ENCODE measurements at regions not wholly inside any gene's neighbourhood (a gene's known extent, or its start where the extent isn't known, plus 50 kb on each side); places are given as distances from the start of the nearest gene placed in this dataset.

GRCh38 chr2:145925591-145925990, 1405.7 kb upstream of the ZEB2 start:
- no peak overlapping the region for H3K27ac ChIP-seq (ENCODE audit: low read length)
- ATAC-seq, result no peak
- no peak overlapping the region for H3K4me3 ChIP-seq (ENCODE audit: low read length)
- no peak for DNase-seq
- WGBS, result 70% methylated on average over 4 of the region's 4 CpGs
- H3K27me3 ChIP-seq (ENCODE audit: control insufficient read depth, insufficient read depth), result no peaks in the 10 kb centered on the region
- intact Hi-C loops (cut with DNase I), result no loop called here
- no peaks in the 10 kb centered on the region for H3K9me3 ChIP-seq (ENCODE audit: control insufficient read depth, low read length)
- no peaks in the 10 kb centered on the region for H3K4me1 ChIP-seq (ENCODE audit: control insufficient read depth, insufficient read depth, low read length)

DNA sequence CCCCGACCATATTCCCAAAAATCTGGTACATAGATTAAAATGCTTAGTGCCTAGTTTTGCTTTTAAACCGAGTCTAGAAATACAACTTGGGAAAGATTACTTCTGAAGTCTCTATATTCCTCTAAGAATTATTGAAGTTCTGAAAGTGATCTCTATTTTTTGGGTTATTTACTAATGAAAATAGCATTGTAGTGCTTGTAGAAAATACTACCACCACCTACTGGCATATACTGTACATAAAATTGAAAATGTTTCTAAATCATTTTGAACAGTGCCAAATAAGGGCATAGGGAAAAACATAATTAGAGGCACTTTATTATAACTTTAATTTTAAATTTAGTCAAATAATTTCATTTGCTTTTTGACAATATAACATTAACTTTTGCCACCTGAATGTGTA, 1399.6 kb upstream of the ZEB2 start:
- H3K27ac ChIP-seq (ENCODE audit: low read length), result no peak overlapping the region
- peak overlapping the region; percentile 10 for H3K4me3 ChIP-seq (ENCODE audit: low read length)
- ATAC-seq (no peak), DNase-seq (no peak)
- H3K27me3 ChIP-seq (ENCODE audit: control insufficient read depth, insufficient read depth), result no peaks in the 10 kb centered on the region
- intact Hi-C loops (cut with DNase I), result no loop called here
- WGBS, result 51% methylated on average over 2 of the region's 2 CpGs
- H3K9me3 ChIP-seq (ENCODE audit: control insufficient read depth, low read length), result no peaks in the 10 kb centered on the region
- H3K4me1 ChIP-seq (ENCODE audit: control insufficient read depth, insufficient read depth, low read length), result no peaks in the 10 kb centered on the region

GRCh38 chr2:145918951-145919350, 1399.0 kb upstream of the ZEB2 start:
- no peak for DNase-seq
- H3K4me1 ChIP-seq (ENCODE audit: control insufficient read depth, insufficient read depth, low read length), result no peaks in the 10 kb centered on the region
- no peak overlapping the region for H3K27ac ChIP-seq (ENCODE audit: low read length)
- no peak overlapping the region for H3K4me3 ChIP-seq (ENCODE audit: low read length)
- no peaks in the 10 kb centered on the region for H3K9me3 ChIP-seq (ENCODE audit: control insufficient read depth, low read length)
- intact Hi-C loops (cut with DNase I), result no loop called here
- H3K27me3 ChIP-seq (ENCODE audit: control insufficient read depth, insufficient read depth), result no peaks in the 10 kb centered on the region
- no peak for ATAC-seq
- 27% methylated on average over 1 of the region's 1 CpG for WGBS

GRCh38 chr2:145916799-145917198, 1396.9 kb upstream of the ZEB2 start:
- intact Hi-C loops (cut with DNase I), result no loop called here
- Histone ChIP-seq H3K27ac (ENCODE audit: low read length) (no peak overlapping the region), H3K4me1 (ENCODE audit: control insufficient read depth, insufficient read depth, low read length) (no peaks in the 10 kb centered on the region), H3K9me3 (ENCODE audit: control insufficient read depth, low read length) (no peaks in the 10 kb centered on the region), H3K27me3 (ENCODE audit: control insufficient read depth, insufficient read depth) (no peaks in the 10 kb centered on the region), H3K4me3 (ENCODE audit: low read length) (no peak overlapping the region)
- WGBS, result 94% methylated on average over 5 of the region's 5 CpGs
- ATAC-seq, result no peak
- no peak for DNase-seq

GRCh38 chr2:145914716-145915115, 1394.8 kb upstream of the ZEB2 start:
- H3K4me3 ChIP-seq (ENCODE audit: low read length), result no peak overlapping the region
- H3K27ac ChIP-seq (ENCODE audit: low read length), result no peak overlapping the region
- no peaks in the 10 kb centered on the region for H3K4me1 ChIP-seq (ENCODE audit: control insufficient read depth, insufficient read depth, low read length)
- intact Hi-C loops (cut with DNase I), result no loop called here
- no peaks in the 10 kb centered on the region for H3K9me3 ChIP-seq (ENCODE audit: control insufficient read depth, low read length)
- ATAC-seq, result no peak
- no peak for DNase-seq
- 60% methylated on average over 4 of the region's 4 CpGs for WGBS
- H3K27me3 ChIP-seq (ENCODE audit: control insufficient read depth, insufficient read depth), result no peaks in the 10 kb centered on the region

- Histone ChIP-seq H3K4me3 (ENCODE audit: low read length) (no peak overlapping the region), H3K27ac (ENCODE audit: low read length) (no peak overlapping the region), H3K27me3 (ENCODE audit: control insufficient read depth, insufficient read depth) (no peaks in the 10 kb centered on the region), H3K9me3 (ENCODE audit: control insufficient read depth, low read length) (no peaks in the 10 kb centered on the region), H3K4me1 (ENCODE audit: control insufficient read depth, insufficient read depth, low read length) (no peaks in the 10 kb centered on the region)
- DNase-seq (no peak), ATAC-seq (no peak)
- 80% methylated on average over 4 of the region's 4 CpGs for WGBS
- intact Hi-C loops (cut with DNase I), result no loop called here
Measured at GRCh38 chr2:145910416-145910815, 1390.5 kb upstream of the ZEB2 start.

DNA sequence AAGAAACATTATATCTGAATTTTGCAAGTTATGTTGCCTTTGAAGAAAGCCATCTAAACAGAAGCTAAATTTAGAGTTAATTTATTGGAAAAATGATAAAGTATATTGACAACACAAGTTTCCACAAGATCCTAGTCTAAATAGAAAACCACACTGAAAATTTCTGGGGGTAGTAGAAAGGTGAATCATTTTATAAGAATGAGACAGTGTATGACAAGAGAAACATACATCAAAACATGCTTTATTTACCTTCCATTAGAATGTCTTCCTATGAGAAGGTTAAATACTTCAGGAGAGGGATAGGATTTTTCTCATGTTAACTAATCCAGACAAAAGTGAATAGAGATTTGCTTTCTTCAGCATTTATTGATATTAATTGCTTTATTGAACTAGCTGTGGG, 1389.8 kb upstream of the ZEB2 start:
- ATAC-seq (no peak), DNase-seq (no peak)
- Histone ChIP-seq H3K4me1 (ENCODE audit: control insufficient read depth, insufficient read depth, low read length) (no peaks in the 10 kb centered on the region), H3K27me3 (ENCODE audit: control insufficient read depth, insufficient read depth) (no peaks in the 10 kb centered on the region), H3K4me3 (ENCODE audit: low read length) (no peak overlapping the region), H3K27ac (ENCODE audit: low read length) (no peak overlapping the region), H3K9me3 (ENCODE audit: control insufficient read depth, low read length) (no peaks in the 10 kb centered on the region)
- intact Hi-C loops (cut with DNase I), result no loop called here

GRCh38 chr2:145909175-145909755, 1389.3 kb upstream of the ZEB2 start:
- Histone ChIP-seq H3K27me3 (ENCODE audit: control insufficient read depth, insufficient read depth) (no peaks in the 10 kb centered on the region), H3K27ac (ENCODE audit: low read length) (no peak overlapping the region), H3K9me3 (ENCODE audit: control insufficient read depth, low read length) (no peaks in the 10 kb centered on the region), H3K4me3 (ENCODE audit: low read length) (no peak overlapping the region), H3K4me1 (ENCODE audit: control insufficient read depth, insufficient read depth, low read length) (no peaks in the 10 kb centered on the region)
- WGBS, result 60% methylated on average over 5 of the region's 5 CpGs
- peak in 1 of 2 donors; percentile 66 for ATAC-seq
- intact Hi-C loops (cut with DNase I), result no loop called here
- no peak for DNase-seq

DNA sequence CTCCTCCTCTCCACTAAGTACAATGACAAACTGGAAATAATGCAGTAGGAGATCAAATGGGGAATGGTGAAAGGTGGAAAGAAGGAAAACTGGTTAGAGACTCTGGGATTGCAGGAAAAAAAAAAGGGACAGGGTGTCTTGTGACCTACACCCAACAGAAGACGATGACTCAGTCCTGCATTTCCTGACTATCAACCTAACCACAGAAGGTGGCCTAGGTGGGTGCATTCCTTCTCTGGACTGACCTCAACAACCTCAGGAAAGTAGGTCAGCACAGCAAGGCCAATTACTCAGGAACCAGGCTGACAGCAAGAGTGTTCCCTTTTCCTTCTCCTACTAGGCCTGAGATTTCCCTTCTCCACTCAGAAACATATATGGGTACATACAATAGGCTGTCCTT, 1386.4 kb upstream of the ZEB2 start:
- ATAC-seq (no peak), DNase-seq (no peak)
- H3K27me3 ChIP-seq (ENCODE audit: control insufficient read depth, insufficient read depth), result no peaks in the 10 kb centered on the region
- no peaks in the 10 kb centered on the region for H3K9me3 ChIP-seq (ENCODE audit: control insufficient read depth, low read length)
- H3K4me3 ChIP-seq (ENCODE audit: low read length), result no peak overlapping the region
- WGBS, result 79% methylated on average over 1 of the region's 1 CpG
- H3K27ac ChIP-seq (ENCODE audit: low read length), result no peak overlapping the region
- no peaks in the 10 kb centered on the region for H3K4me1 ChIP-seq (ENCODE audit: control insufficient read depth, insufficient read depth, low read length)
- intact Hi-C loops (cut with DNase I), result no loop called here

DNA sequence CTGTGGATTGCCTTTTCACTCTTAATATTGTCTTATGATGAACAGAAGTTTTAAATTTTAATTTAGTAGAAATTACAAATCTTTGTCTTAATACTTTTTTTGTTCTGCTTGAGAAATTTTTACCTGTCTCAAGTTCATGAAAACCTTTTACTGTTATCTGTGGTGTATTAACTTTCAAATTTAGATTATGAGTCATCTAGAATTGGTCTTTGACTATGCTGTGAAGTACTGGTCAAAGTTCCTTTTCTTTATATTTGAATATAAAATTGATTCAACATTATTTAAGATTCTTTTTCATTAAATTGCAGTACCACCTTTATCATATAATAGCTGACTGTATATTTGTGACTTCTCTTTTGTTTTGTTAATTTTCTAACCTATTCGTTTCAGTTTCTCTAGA, 1385.5 kb upstream of the ZEB2 start:
- Histone ChIP-seq H3K4me1 (ENCODE audit: control insufficient read depth, insufficient read depth, low read length) (no peaks in the 10 kb centered on the region), H3K9me3 (ENCODE audit: control insufficient read depth, low read length) (no peaks in the 10 kb centered on the region), H3K4me3 (ENCODE audit: low read length) (no peak overlapping the region), H3K27ac (ENCODE audit: low read length) (no peak overlapping the region), H3K27me3 (ENCODE audit: control insufficient read depth, insufficient read depth) (no peaks in the 10 kb centered on the region)
- intact Hi-C loops (cut with DNase I), result no loop called here
- no peak for DNase-seq
- WGBS, result 87% methylated on average over 1 of the region's 1 CpG
- ATAC-seq, result no peak

DNA sequence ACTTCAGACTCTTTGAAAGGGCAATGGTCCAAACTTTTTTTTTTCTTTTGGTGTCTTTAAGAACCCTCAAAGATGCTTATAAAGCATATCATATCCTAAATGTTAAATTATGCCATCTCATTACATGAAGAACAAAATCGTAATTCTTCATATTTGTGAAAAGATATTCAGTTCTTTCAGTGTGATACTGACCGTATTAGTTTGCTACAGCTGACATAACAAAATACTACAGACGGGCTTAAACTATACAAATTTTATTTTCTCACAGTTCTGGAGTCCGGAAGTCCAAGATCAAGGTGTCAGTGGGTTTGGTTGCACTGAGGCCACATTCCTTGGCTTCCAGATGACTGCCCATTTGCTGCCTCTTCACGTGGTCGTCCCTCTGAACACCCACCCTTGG, 1377.2 kb upstream of the ZEB2 start:
- Histone ChIP-seq H3K27ac (ENCODE audit: low read length) (no peak overlapping the region), H3K27me3 (ENCODE audit: control insufficient read depth, insufficient read depth) (no peaks in the 10 kb centered on the region), H3K9me3 (ENCODE audit: control insufficient read depth, low read length) (no peaks in the 10 kb centered on the region), H3K4me3 (ENCODE audit: low read length) (no peak overlapping the region), H3K4me1 (ENCODE audit: control insufficient read depth, insufficient read depth, low read length) (no peaks in the 10 kb centered on the region)
- intact Hi-C loops (cut with DNase I), result no loop called here
- 90% methylated on average over 6 of the region's 6 CpGs for WGBS
- ATAC-seq (no peak), DNase-seq (no peak)

DNA sequence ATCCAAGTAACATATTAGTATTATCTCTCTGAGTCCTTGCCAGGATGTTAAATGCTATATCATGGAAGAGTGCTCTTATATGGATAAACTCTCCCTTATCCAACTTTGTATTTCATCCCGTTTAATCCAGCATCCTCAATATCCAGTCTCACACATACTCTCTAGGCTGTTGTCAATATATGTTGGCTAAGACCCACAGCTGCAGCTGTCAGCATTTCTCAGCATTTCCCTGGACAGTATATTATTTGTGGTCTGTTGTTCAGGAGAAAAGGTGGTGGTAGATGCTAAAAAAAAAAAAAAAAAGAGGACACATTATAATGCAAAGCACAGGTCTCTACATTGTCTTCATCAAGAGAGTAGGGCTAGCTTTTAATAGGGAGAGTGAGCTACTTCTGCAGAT, 1368.0 kb upstream of the ZEB2 start:
- Histone ChIP-seq H3K9me3 (ENCODE audit: control insufficient read depth, low read length) (no peaks in the 10 kb centered on the region), H3K27ac (ENCODE audit: low read length) (no peak overlapping the region), H3K27me3 (ENCODE audit: control insufficient read depth, insufficient read depth) (no peaks in the 10 kb centered on the region), H3K4me1 (ENCODE audit: control insufficient read depth, insufficient read depth, low read length) (no peaks in the 10 kb centered on the region), H3K4me3 (ENCODE audit: low read length) (no peak overlapping the region)
- ATAC-seq (no peak), DNase-seq (no peak)
- 46% methylated on average over 1 of the region's 1 CpG for WGBS
- intact Hi-C loops (cut with DNase I), result no loop called here
